Cardiac muscle cell (in vitro differentiated cells and primary cell): ENCODE measurements at regions not wholly inside any gene's neighbourhood (a gene's known extent, or its start where the extent isn't known, plus 50 kb on each side); places are given as distances from the start of the nearest gene placed in this dataset.
"Not testable (repeated sequence)": the region's sequence is repeated elsewhere in the genome, so short reads cannot be mapped to it uniquely, and the experiment has no call there.

Experiments used
- DNase-seq, 2 donors: peaks; one replicate each; pipeline versions ENCODE4 v3.0.0 to v3.0.0-alpha.2; 2010 to 2017; ENCODE audit warnings: low read depth in 1 of 2, low spot score in 1 of 2
- H3K27ac ChIP-seq: fragments of 200-600 bp; sonication (generic); 2 replicates; pipeline ENCODE4 v1.5.1; 2016
- H3K27me3 ChIP-seq: fragments of 200-600 bp; sonication (generic); 2 replicates; pipeline ENCODE4 v1.6.0; 2016; ENCODE audit warnings: control low read depth
- H3K36me3 ChIP-seq: fragments of 200-600 bp; sonication (generic); 2 replicates; pipeline ENCODE4 v1.5.1; 2016; ENCODE audit warnings: control low read depth
- H3K4me1 ChIP-seq: fragments of 200-600 bp; sonication (generic); 2 replicates; pipeline ENCODE4 v1.8.1; 2017; ENCODE audit warnings: low read depth, mild to moderate bottlenecking, mixed run types
- H3K4me3 ChIP-seq: fragments of 200-600 bp; sonication (generic); 2 replicates; pipeline ENCODE4 v1.5.1; 2016; ENCODE audit warnings: mild to moderate bottlenecking
- H3K9me3 ChIP-seq: fragments of 200-600 bp; sonication (generic); 2 replicates; pipeline ENCODE4 v1.5.1; 2017; ENCODE audit warnings: low read depth, mild to moderate bottlenecking, control low read depth
- CTCF ChIP-seq: IDR thresholded peaks from 2 replicates; pipeline ENCODE4 v1.5.1; 2012; ENCODE audit warnings: low read depth, mild to moderate bottlenecking, low read length

- no peak for TF ChIP-seq CTCF
- no peak overlapping the region for H3K4me3 ChIP-seq
- no peaks in the 10 kb centered on the region for H3K36me3 ChIP-seq
- no peak for DNase-seq
- H3K27ac ChIP-seq: no peak overlapping the region
- no peaks in the 10 kb centered on the region for H3K9me3 ChIP-seq
- H3K27me3 ChIP-seq: no peaks in the 10 kb centered on the region
- H3K4me1 ChIP-seq: no peaks in the 10 kb centered on the region
Measured at GRCh38 chr2:4915357-4915756, 776.8 kb upstream of the SOX11 start.

GRCh38 chr2:4916094-4916493, 776.1 kb upstream of the SOX11 start:
- no peaks in the 10 kb centered on the region for H3K4me1 ChIP-seq
- no peaks in the 10 kb centered on the region for H3K36me3 ChIP-seq
- no peak overlapping the region for H3K27ac ChIP-seq
- no peak for TF ChIP-seq CTCF
- H3K4me3 ChIP-seq: no peak overlapping the region
- no peaks in the 10 kb centered on the region for H3K27me3 ChIP-seq
- H3K9me3 ChIP-seq: no peaks in the 10 kb centered on the region
- DNase-seq: no peak

- Histone ChIP-seq H3K27ac (no peak overlapping the region), H3K27me3 (no peaks in the 10 kb centered on the region), H3K4me3 (no peak overlapping the region), H3K9me3 (no peaks in the 10 kb centered on the region), H3K36me3 (no peaks in the 10 kb centered on the region), H3K4me1 (peaks cover 9% of the 10 kb centered on the region)
- no peak for TF ChIP-seq CTCF
- no peak for DNase-seq
Measured at GRCh38 chr2:4930704-4931103, 761.5 kb upstream of the SOX11 start.

GRCh38 chr2:4931721-4932365, 760.3 kb upstream of the SOX11 start:
- TF ChIP-seq CTCF: no peak
- H3K9me3 ChIP-seq: no peaks in the 10 kb centered on the region
- H3K27ac ChIP-seq: no peak overlapping the region
- H3K4me1 ChIP-seq: peaks cover 9% of the 10 kb centered on the region
- H3K27me3 ChIP-seq: no peaks in the 10 kb centered on the region
- DNase-seq: no peak
- no peak overlapping the region for H3K4me3 ChIP-seq
- no peaks in the 10 kb centered on the region for H3K36me3 ChIP-seq

- DNase-seq, H3K9me3 ChIP-seq, H3K27ac ChIP-seq: not testable (repeated sequence)
Measured at GRCh38 chr2:4935291-4935690, 756.9 kb upstream of the SOX11 start.

GRCh38 chr2:4937550-4937949, 754.6 kb upstream of the SOX11 start:
- Histone ChIP-seq H3K36me3 (no peaks in the 10 kb centered on the region), H3K4me1 (peaks cover 9% of the 10 kb centered on the region), H3K4me3 (no peak overlapping the region), H3K9me3 (no peaks in the 10 kb centered on the region), H3K27ac (no peak overlapping the region), H3K27me3 (no peaks in the 10 kb centered on the region)
- DNase-seq: peak in 1 of 2 donors; percentile 41
- TF ChIP-seq CTCF: no peak

More at GRCh38 chr2:4935291-4935690, 756.9 kb upstream of the SOX11 start:
- not testable (repeated sequence) for H3K27me3 ChIP-seq, H3K4me3 ChIP-seq, H3K36me3 ChIP-seq
- peaks cover 18% of the 10 kb centered on the region for H3K4me1 ChIP-seq
